Body of pancreas (tissue), 4 donors: ENCODE measurements at regions not wholly inside any gene's neighbourhood (a gene's known extent, or its start where the extent isn't known, plus 50 kb on each side); places are given as distances from the start of the nearest gene placed in this dataset.

ENCODE experiments used
- ATAC-seq: fragments of 150-250 bp; one replicate; pipeline ENCODE4 v1.9.1; 2016
- DNase-seq, 4 donors: peaks; one replicate each; pipeline ENCODE4 v3.0.0-alpha.2; 2019
- H3K27ac ChIP-seq, 4 donors: fragments of 200-600 bp; sonication (generic); 1 replicate in 3 of 4; 2 replicates in 1 of 4; pipeline versions ENCODE4 v1.5.1 to v1.6.1; 2016 to 2019; ENCODE audit warnings: mild to moderate bottlenecking in 1 of 4, mixed read lengths in 1 of 4, moderate library complexity in 1 of 4
- H3K27me3 ChIP-seq, 2 donors: fragments of 200-600 bp; sonication (generic); one replicate each; pipeline ENCODE4 v1.6.0; 2016; ENCODE audit warnings: mild to moderate bottlenecking in 1 of 2
- H3K36me3 ChIP-seq, 2 donors: fragments of 200-600 bp; sonication (generic); replicated peaks in 1 of 2; 2 replicates each; pipeline ENCODE4 v1.5.1; 2016; ENCODE audit warnings: low read depth in 2 of 2; ENCODE audit not compliant: insufficient read depth in 1 of 2
- H3K4me1 ChIP-seq: fragments of 200-600 bp; sonication (generic); one replicate; pipeline ENCODE4 v1.6.0; 2016
- H3K4me3 ChIP-seq, 2 donors: fragments of 200-600 bp; sonication (generic); 1 replicate in 1 of 2; 2 replicates in 1 of 2; pipeline ENCODE4 v1.5.1; 2016 to 2019
- H3K9me3 ChIP-seq, 3 donors: fragments of 200-600 bp; sonication (generic); 1 replicate in 2 of 3; 2 replicates in 1 of 3; pipeline ENCODE4 v1.5.1; 2016
- POLR2A ChIP-seq, 3 donors: fragments of 450-650 bp; IDR thresholded peaks; one replicate each; pipeline ENCODE4 v1.6.1; 2016; ENCODE audit warnings: antibody characterized with exemption in 3 of 3, mild to moderate bottlenecking in 2 of 3
- WGBS, 2 donors: methylation state at CpG; one replicate each; pipeline ENCODE4 v1.1.5; 2017; 5-methylcytosine and 5-hydroxymethylcytosine counted together
- intact Hi-C: fragments of 100-400 bp; cut with DNase I; formaldehyde crosslinking; loops from one replicate; pipeline ENCODE4 v1.15.1; 2023
- TF ChIP-seq, protein P1 (sequence below), 7 experiments: fragments of 450-650 bp in 4 of 7; fragments of 200-600 bp in 3 of 7; sonication (generic) in 3 of 7; IDR thresholded peaks; one replicate each; pipeline ENCODE4 v1.5.1; 2016 to 2019; ENCODE audit warnings: antibody characterized with exemption in 7 of 7

GRCh38 chr7:33837356-33837851 is 67.9 kb upstream of the BMPER start:
- H3K36me3 ChIP-seq, result no peaks in the 10 kb centered on the region
- intact Hi-C loops, result no loop called here
- no peak overlapping the region for H3K27ac ChIP-seq
- H3K4me1 ChIP-seq, result no peaks in the 10 kb centered on the region
- H3K27me3 ChIP-seq, result no peaks in the 10 kb centered on the region
- 85 to 94% methylated on average over 8 to 14 of the region's 14 CpGs for WGBS, 2 donors
- no peak for TF ChIP-seq POLR2A (IDR thresholded peaks at IDR 0.05)
- TF ChIP-seq, protein P1, sequence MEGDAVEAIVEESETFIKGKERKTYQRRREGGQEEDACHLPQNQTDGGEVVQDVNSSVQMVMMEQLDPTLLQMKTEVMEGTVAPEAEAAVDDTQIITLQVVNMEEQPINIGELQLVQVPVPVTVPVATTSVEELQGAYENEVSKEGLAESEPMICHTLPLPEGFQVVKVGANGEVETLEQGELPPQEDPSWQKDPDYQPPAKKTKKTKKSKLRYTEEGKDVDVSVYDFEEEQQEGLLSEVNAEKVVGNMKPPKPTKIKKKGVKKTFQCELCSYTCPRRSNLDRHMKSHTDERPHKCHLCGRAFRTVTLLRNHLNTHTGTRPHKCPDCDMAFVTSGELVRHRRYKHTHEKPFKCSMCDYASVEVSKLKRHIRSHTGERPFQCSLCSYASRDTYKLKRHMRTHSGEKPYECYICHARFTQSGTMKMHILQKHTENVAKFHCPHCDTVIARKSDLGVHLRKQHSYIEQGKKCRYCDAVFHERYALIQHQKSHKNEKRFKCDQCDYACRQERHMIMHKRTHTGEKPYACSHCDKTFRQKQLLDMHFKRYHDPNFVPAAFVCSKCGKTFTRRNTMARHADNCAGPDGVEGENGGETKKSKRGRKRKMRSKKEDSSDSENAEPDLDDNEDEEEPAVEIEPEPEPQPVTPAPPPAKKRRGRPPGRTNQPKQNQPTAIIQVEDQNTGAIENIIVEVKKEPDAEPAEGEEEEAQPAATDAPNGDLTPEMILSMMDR (IDR thresholded peaks at IDR 0.05), result no peak
- no peak for DNase-seq
- ATAC-seq, result no peak
- no peaks in the 10 kb centered on the region for H3K9me3 ChIP-seq
- no peak overlapping the region for H3K4me3 ChIP-seq

DNA sequence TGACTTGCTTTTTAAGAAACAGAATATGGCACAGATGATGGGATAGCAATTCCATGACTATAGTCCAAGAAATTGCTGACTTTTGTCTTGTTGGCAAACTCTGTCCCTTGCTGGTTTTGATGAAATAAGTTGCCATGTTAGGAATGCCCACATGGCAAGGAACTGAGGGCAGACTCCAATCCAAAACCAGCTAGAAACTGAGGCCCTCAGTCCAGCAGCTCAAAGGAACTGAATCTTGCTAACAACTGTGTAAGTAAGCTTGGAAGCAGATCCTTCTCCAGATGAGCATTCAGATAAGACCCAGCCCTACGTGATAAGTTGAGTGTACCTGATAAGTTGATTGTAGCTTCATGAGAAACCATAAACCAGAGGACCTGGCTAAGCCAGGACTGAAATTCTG is 64.3 kb upstream of the BMPER start:
- WGBS, 2 donors, result 75 to 84% methylated on average over 1 of the region's 1 CpG
- ATAC-seq (no peak), DNase-seq (no peak)
- Histone ChIP-seq H3K27me3 (no peaks in the 10 kb centered on the region), H3K4me3 (no peak overlapping the region), H3K36me3 (no peaks in the 10 kb centered on the region), H3K9me3 (no peaks in the 10 kb centered on the region), H3K4me1 (peaks cover under 1% of the 10 kb centered on the region), H3K27ac (no peak overlapping the region)
- intact Hi-C loops, result no loop called here
- TF ChIP-seq POLR2A (IDR thresholded peaks at IDR 0.05), result no peak
- TF ChIP-seq, protein P1 (IDR thresholded peaks at IDR 0.05), result no peak

DNA sequence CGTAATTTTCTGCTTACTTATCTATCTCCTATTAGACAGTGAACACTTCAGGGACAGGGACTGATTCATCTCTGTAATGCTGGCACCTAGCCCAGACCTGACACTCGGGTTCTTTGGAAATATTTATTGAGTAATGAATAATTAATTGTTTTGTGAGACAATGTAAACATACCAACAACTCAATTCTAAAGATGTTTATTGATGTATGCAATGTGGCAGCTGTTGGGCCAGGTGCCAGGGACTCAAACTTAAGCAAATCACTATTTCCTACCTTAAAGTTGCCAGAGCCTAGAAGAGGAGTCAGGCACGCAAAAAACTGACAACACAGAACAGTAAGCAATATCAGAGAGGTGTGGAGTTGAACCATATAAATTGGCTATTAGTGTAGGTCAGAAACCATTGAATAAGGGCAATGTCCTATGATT is 63.6 kb upstream of the BMPER start:
- peak in 2 of 4 donors; percentile 4 to 14 for DNase-seq
- TF ChIP-seq, protein P1 (IDR thresholded peaks at IDR 0.05), result no peak
- TF ChIP-seq POLR2A (IDR thresholded peaks at IDR 0.05), result no peak
- Histone ChIP-seq H3K4me3 (no peak overlapping the region), H3K27ac (no peak overlapping the region), H3K27me3 (no peaks in the 10 kb centered on the region), H3K4me1 (peaks cover 7% of the 10 kb centered on the region), H3K9me3 (no peaks in the 10 kb centered on the region), H3K36me3 (no peaks in the 10 kb centered on the region)
- intact Hi-C loops, result no loop called here
- WGBS, 2 donors, result 32 to 35% methylated on average over 3 of the region's 3 CpGs
- ATAC-seq, result no peak

- no peak overlapping the region for H3K4me3 ChIP-seq
- DNase-seq, result no peak
- H3K27ac ChIP-seq, result no peak overlapping the region
- TF ChIP-seq, protein P1 (IDR thresholded peaks at IDR 0.05), result no peak
- TF ChIP-seq POLR2A (IDR thresholded peaks at IDR 0.05), result no peak
- no peaks in the 10 kb centered on the region for H3K9me3 ChIP-seq
- WGBS, 2 donors, result 60 to 63% methylated on average over 3 of the region's 3 CpGs
- no peaks in the 10 kb centered on the region for H3K27me3 ChIP-seq
- no peaks in the 10 kb centered on the region for H3K36me3 ChIP-seq
- intact Hi-C loops, result no loop called here
- ATAC-seq, result no peak
- peaks cover 7% of the 10 kb centered on the region for H3K4me1 ChIP-seq
Measured at GRCh38 chr7:33842150-33842549, 63.2 kb upstream of the BMPER start.

DNA sequence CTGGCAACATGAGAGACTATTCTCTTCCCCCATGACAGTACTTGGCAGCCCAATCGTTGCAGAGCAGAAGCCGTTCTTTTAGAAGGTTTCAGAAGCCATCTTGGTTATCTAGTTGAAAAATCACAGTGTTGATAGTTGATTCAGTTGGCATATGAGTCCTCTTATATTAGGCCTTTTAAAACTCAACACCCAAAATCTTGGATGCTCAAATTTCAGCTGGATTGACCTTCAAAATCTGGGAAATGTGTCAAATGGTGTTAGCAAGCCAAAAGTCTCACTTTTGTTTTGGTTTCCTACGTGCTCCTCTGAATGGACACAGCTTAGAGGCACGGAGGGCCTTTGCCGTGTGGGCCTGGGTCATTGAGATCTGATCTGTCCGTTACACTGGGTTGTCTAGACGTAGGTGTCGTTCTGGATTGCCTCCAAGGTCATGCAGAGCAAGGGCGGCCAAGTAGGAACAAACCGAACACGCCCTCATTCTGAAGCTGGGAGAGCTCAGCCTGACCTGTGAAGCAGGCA is 59.3 kb upstream of the BMPER start:
- Histone ChIP-seq H3K27me3 (no peaks in the 10 kb centered on the region), H3K36me3 (no peaks in the 10 kb centered on the region), H3K4me1 (peaks cover 7% of the 10 kb centered on the region), H3K9me3 (no peaks in the 10 kb centered on the region), H3K27ac (no peak overlapping the region), H3K4me3 (no peak overlapping the region)
- intact Hi-C loops, result no loop called here
- TF ChIP-seq POLR2A (IDR thresholded peaks at IDR 0.05), result no peak
- TF ChIP-seq, protein P1 (IDR thresholded peaks at IDR 0.05), result no peak
- DNase-seq (peak; percentile 23 to 45 (median 39)), ATAC-seq (peak; percentile 59)
- 62 to 67% methylated on average over 10 to 11 of the region's 11 CpGs for WGBS, 2 donors
